C4-2B (cell line): ENCODE measurements at regions not wholly inside any gene's neighbourhood (a gene's known extent, or its start where the extent isn't known, plus 50 kb on each side); places are given as distances from the start of the nearest gene placed in this dataset.

Experiments used
- ZFX ChIP-seq: fragments of 450-650 bp; IDR thresholded peaks from 2 replicates; pipeline ENCODE4 v1.6.1; 2017
- TF ChIP-seq, protein P1 (sequence below): fragments of 450-650 bp; conservative IDR thresholded peaks from 2 replicates; pipeline ENCODE4 v1.5.1; 2017; ENCODE audit warnings: mild to moderate bottlenecking

GRCh38 chr2:219792446-219792845 is 165.0 kb downstream of the SLC4A3 start:
- TF ChIP-seq, protein P1, sequence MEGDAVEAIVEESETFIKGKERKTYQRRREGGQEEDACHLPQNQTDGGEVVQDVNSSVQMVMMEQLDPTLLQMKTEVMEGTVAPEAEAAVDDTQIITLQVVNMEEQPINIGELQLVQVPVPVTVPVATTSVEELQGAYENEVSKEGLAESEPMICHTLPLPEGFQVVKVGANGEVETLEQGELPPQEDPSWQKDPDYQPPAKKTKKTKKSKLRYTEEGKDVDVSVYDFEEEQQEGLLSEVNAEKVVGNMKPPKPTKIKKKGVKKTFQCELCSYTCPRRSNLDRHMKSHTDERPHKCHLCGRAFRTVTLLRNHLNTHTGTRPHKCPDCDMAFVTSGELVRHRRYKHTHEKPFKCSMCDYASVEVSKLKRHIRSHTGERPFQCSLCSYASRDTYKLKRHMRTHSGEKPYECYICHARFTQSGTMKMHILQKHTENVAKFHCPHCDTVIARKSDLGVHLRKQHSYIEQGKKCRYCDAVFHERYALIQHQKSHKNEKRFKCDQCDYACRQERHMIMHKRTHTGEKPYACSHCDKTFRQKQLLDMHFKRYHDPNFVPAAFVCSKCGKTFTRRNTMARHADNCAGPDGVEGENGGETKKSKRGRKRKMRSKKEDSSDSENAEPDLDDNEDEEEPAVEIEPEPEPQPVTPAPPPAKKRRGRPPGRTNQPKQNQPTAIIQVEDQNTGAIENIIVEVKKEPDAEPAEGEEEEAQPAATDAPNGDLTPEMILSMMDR: no peak
- TF ChIP-seq ZFX: no peak
